Fibroblast of upper back skin (primary cell): ENCODE measurements at regions not wholly inside any gene's neighbourhood (a gene's known extent, or its start where the extent isn't known, plus 50 kb on each side); places are given as distances from the start of the nearest gene placed in this dataset.
"Not testable (repeated sequence)": the region's sequence is repeated elsewhere in the genome, so short reads cannot be mapped to it uniquely, and the experiment has no call there.

Source experiments
- DNase-seq: peaks from one replicate; pipeline ENCODE4 v3.0.0-alpha.2; 2013

DNA sequence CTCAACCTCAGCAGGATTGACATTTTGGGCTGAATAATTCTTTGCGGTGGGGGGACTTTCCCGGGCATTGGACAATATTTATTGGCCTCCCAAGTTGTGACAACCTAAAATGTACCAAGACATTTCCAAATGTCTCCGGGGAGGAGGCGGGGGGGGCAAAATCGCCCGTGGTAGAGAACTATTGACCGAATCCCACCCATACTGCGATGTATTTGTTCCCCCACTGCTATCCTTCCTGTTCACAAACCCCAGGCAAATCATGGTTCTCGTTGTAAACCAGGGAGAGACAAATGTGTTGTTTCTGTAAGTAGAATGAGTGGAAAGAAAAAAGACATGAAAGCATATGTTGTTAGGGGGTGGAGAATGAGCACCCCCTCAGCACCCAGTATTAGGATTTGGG lies 141.9 kb downstream of the PSAT1 start:
- no peak for DNase-seq

DNA sequence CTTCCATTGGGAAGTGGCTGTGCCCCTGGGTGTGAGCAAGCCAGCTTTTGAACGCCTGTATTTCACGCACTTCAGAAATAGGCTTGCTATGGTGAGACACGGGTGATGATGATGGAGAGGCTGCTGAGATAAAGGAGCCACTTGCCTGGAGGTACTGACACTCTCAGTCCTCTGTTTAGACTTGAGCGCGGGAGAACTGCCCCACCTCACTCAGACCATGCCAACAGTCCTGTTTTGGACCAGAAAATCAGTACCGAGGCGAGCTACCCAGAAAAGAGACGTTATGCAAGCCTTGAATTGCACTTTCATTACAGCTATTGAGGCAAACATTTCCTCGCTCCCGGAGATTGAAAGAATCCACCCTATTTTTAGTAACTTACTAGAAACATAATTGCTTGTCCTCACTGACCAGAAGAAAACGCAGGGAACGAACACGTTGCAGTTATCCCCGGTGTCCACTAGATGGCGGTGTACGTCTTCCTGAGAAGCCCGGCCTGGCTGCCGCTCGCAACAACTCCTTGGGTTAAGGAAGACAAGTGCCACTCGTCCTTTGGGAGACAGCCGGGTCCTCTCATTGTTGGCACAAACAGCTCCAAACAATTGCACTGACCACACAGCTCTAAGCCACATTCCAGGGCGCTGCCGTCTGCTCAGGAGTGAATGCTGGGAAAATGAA lies 142.4 kb downstream of the PSAT1 start:
- DNase-seq = peak; percentile 89

DNA sequence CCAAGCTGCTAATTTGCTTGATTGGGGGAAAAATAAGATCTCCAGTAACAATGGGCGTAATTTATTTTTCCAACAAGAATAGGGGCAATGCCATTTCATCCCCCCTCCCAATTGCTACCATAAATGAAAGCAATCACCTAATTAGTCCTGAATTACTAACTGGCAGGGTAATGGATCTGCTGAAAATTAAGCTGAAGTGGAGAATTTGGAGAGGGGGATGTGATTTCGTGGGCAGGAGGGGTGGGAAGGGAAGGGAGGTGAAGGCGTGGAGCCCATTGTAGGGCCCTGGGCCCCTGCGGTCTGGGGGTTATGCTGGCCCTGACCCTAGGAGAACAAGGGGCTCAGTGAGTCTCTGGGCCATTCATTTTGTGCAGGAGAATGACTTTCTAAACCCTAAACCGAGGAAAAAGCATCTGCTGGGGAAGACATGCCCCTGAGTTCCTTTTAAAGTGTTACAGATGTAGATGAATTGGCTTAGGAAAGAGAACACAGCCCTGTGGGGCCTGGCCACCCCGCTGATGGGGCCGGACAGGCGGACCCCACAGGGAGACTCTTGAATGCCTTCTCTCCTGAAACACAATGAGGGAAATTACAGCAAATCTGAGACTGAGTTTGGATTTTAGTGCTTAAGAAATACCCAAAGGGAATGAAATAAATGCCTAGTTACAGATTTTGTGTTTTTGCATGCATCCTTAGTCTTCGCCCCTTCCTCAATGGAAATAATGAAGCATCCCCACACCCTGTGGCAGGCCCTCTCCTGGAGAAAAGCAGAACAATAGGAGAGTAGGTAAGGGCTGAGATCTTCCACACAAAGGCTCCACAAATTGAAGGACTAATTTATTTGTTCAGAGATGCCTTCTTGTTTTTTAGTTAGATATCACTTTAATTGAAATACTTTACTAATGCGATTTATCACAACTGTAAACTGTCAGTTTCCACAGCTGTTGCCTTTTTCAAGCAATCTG lies 143.2 kb downstream of the PSAT1 start:
- peak; percentile 52 for DNase-seq

DNA sequence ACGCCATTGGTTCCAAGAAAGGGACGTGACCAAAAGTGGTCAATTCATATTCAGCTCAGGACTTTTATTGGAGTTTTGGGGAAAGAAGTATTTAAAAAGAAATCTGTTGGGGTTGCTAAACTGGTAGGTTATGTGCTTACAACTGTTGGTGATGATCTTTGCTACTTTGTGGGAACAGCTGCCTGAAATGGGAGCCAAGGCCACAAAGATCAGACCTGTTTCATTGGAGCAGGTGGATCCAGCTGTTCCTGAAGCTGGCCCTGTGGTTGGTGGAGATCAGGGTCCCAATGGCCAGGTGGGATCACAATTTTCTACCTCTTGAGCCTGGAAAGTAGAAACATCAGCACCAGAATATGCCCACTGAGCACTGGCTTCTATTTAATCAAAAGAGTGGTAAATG lies 144.5 kb downstream of the PSAT1 start:
- no peak for DNase-seq

DNA sequence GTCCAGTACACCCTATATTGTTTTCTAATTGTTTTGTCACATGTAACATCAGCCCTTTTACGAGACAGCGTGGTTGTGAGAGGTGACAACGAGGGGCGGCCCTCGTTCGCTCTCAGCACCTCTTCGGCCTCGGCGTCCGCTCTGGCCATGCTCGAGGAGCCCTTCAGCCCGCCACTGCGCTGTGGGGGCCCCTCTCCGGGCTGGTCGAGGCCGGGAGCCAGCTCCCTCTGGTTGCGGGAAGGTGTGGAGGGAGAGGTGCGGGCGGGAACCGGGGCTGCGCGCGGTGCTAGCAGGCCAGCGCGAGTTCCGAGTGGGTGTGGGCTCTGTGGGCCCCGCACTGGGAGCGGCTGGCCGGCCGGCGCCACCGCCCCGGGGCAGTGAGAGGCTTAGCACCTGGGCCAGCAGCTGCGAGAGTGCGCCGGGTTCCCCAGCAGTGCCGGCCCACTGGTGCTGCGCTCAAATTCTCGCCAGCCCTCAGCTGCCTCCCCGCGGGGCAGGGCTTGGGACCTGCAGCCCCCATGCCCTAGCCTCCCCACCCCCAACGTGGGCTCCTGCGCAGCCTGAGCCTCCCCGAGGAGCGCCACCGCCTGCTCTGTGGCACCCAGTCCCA lies 145.0 kb downstream of the PSAT1 start:
- DNase-seq = no peak

DNA sequence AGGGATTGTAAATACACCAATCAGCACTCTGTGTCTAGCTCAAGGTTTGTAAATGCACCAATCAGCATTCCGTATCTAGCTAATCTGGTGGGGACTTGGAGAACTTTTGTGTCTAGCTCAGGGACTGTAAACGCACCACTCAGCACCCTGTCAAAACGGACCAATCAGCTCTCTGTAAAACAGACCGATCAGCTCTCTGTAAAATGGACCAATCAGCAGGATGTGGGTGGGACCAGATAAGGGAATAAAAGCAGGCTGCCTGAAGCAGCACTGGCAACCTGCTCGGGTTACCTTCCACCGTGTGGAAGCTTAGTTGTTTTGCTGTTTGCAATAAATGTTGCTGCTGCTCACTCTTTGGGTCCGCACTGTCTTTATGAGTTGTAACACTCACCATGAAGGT lies 145.7 kb downstream of the PSAT1 start:
- DNase-seq = not testable (repeated sequence)

DNA sequence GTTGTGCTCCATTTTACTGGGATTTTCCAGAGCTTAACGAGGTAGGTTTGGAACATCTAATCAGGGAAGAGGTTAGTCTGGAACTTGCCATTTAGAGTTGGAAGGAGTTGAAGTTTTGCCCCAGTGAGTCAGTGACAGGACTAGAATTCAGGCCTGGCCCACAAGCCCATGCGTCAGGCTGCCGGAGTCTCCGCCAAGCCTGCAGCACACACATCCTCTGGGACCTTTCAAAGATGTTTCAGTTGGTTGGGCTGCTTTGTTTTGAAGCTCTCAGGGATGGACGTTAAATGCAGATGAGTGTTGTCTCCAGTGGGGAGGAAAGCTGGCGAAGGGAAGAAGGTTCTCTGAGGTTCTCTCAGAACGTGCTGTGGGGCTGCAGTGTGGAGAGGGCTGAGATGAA lies 147.0 kb downstream of the PSAT1 start:
- DNase-seq = peak; percentile 20

DNA sequence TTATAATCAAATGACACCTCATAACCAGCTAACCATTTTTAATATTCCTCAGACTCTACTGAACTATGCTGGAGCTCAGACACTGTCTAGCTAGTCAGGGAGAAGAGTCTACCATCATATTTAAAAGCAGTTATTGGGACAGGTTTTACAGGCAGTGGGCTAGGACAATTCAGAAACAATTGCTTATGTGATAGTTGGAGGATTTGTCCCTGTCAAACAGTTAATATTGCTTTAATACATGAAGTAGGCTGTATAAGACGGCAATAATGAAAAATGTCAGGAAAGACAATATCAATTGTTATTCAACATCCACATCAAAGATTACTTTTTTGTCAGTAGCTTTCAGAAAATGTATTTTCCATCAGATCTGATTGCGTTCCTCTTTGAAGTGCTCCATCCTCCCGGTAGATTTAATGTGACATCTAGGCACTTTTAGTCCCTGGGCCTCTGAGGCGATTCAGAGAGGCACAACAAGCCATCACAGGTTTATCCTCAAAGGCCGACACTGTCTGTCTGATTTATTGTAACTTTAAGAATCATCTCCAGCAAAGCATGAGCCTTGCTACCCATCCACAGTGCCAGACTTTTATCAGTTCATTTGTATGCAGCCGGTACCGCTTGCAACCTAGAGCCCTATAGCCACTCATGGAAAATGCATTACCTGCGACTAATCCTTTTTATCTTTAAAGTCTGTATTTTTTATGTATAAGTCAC lies 152.2 kb downstream of the PSAT1 start:
- DNase-seq = no peak

DNA sequence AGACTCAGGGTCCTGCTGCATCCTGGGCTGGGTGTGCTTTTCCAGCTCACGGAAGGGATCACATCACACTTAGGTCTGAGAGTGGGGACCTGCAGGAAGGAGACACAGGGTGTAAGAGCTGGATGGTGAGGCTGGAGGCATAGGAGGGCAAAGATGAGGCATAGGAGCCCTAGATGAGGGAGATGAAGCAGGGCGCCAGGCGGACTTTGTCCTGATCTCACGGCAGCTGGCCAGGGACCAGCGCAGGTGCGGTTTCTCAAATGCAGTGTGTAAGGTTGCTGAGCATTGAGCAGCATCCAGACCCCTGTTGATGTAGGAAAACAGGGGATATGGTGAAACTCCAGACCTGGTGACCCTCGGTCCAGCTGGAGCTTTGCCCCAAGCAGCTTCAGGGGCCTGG lies 156.5 kb downstream of the PSAT1 start:
- no peak for DNase-seq

DNA sequence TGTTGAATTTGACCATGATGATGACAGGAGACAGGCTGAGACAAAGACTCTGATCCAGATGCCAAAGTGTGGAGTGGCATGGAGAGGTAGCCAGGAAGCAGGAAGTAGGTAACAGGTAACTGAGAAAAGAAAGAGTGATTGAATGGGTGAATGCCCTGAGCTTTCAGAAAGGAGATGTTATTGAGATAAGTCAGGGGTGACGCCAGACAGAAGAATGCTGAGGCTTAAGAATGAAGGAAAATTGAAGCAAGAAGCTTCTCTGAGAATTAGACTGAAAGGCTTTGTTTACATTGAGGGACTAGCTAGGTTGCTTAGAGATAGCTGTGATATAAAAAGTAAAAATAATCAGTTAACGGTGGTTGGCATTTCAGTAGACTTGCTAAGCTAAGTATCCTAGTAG lies 165.7 kb downstream of the PSAT1 start:
- DNase-seq = no peak

DNA sequence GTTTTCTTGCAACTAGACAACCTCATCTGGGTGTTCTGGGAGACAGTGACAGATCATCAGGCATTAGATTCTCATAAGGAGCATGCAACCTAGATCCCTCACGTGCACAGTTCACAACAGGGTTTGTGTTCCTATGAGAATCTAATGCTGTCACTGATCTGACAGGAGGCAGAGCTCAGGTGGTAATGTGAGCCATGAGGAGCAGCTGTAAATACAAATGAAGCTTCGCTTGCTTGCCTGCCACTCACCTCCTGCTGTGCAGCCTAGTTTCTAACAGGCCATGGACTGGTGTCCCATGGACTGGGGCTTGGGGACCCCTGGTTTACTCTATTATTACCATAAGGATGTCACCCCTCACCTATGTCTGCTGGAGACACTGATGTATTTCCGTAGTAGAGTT lies 166.8 kb downstream of the PSAT1 start:
- no peak for DNase-seq

DNA sequence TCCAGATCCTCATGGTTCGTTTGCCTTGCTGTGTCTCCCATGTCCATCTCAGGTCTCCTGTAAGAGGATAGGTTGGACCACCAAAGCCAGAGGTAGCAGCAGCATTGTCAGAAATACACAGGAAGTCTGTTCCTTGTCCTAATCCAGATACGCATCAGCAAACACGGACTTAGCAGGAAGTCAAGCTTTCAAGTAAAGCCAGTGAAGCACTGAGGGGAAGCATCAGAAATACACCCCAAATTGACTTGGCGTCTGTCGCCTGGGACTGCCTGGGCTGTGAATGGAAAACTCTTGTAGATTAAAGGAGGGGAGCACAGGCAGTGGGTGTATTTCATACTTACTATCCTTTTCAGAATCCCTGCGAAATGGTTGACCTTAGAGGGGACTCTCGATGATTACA lies 171.3 kb downstream of the PSAT1 start:
- no peak for DNase-seq

DNA sequence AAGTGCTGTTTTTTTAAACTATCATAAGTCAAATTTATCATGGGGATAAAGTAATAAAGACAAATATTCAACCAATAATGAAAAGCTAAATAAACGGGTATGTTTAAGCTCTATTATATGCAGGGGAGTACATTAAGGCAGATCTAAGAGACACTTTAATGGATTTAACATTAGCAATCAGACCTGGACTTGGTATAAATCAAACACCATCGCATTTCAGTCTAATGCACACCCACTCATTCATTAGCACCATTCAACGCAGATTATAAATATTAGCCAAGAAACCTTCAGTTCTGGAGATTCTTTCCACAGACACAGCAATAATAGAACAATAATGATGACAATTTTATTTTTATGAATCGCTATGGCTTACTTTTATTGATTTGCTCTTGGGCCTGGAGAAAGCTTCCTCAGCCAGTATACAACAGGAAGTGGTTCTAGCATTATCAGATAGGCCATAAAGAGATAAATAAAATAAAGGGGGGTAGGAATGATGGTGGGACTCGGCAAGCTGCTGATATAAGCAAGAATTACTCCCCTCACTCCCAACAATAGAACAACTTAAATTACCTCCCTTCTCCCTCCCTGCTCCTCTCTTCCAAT lies 172.2 kb downstream of the PSAT1 start:
- no peak for DNase-seq

DNA sequence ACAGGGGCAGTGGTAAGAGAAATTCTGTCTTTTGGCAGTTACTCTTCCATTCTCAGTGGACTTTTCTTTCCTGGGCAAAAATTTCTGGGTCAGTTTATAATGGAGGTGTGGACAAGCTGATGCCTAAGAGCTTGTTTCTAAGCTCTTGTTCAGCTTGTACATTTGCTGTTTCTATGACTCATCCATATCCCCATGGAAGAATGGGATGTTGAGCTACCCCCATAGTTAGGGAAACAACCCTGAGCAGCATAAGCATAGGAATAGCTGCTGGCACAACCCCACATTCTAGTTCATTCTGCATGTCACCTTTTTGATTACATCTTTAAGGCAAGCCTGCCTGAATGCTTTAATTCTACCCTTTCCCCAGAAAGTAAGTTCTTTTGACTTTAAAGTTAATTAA lies 173.3 kb downstream of the PSAT1 start:
- peak; percentile 60 for DNase-seq

DNA sequence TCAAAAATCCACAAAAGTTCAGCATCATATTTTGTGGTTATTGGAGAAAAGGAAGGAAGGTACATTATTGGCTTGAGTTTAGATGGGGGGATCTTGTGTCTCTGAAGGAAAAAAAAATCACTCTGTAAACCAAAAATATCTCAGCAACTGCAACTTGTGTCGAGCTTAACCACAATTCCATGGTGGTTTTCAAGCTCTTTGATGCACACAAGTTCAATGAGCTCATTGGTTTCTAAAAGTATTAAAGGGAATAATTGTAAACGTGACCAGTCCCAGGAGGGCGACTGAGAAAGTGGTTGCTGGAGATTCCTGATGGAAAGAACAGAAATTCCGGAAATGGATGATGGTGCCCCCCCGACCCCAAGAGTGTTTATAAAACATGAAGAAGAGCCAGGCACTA lies 173.8 kb downstream of the PSAT1 start:
- peak; percentile 54 for DNase-seq

DNA sequence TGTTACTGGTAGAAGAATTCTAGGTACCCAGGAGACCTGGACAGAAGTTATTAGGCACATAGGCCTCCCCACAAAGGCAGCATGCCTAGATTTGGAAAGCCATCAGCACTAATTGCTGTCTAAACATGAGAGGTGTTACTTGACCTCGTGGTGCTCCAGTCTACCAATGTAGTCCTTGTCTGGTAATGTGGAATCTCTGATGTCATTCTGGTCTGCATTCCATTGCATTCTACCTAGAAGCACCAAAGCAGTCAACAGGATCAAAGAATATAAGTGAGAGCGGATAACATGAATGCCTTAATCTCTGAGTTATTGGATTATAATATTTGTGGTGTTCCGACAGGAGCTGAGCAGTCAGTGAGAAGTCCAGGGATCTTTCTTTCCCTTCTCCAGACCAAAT lies 175.2 kb downstream of the PSAT1 start:
- peak; percentile 7 for DNase-seq

DNA sequence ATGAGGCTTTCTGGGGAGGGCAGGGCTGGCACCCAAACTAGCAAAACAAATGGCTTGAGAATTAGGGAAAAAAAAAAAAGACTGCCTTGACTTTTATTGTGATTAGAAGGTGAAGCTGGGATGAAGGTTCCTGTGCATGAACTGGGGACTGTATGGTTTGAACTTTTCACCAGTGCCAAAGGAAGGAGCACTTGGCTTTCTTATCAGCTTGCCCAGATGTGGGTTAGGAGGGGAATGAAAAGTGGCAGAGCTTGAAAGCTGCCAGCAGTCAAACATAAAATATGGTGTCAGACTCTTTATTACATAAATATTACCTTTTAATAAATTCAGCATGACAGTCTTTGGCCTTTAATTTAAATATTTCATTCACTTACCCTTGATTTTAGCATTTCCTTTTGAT lies 182.5 kb downstream of the PSAT1 start:
- DNase-seq = no peak

DNA sequence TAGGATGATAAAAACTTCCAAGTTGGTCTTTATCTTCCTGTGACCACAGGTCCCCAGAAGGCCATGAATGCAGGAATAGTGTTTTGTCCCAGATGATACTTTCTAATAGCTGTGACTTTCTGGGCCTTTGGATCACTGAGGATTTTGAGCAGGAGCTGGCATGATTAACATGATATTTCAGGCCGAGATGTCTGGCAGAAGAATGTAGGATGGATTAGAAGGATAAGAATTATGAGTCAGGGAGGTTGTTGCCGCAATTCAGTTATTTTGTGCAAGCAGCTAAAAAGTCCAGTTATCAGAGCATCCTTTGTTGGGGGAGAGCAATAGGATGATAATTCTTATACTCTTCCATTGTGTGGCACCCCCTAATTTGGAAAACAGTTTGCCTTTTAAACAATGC lies 189.7 kb downstream of the PSAT1 start:
- no peak for DNase-seq

DNA sequence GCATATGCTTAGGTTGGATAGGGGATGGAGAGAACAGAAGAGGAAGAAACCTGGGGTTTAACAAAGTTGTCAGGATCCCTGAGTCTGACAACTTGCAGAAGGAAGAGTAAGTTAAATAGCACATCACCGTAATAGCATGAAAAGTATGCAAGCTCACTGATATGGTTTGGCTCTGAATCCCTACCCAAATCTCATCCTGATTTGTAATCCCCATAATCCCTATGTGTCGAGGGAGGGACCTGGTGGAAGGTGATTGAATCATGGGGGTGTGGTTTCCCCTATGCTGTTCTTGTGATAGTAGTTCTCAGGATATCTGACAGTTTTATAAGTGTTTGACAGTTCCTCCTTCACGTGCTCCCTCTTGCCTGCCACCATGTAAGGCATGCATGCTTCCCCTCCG lies 193.3 kb downstream of the PSAT1 start:
- no peak for DNase-seq

DNA sequence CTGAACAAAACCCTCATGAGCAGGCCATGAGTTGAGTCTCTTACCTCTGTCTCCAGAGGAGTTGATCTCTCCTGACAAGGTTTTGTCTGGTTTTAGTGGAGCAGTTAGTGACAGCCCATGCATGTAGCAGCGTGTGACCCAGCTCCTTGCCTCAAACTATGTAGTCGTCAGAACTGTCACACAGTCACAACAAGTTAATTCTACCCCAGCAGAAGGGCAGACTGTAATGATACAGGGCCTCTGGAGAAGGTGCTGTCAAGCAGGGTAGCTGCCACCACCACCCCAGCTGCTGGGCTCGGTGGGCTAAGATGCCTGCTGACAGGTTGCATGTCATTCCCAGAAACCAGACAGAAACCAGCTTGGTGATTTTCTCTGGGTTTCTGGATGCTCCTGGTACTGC lies 194.5 kb downstream of the PSAT1 start:
- no peak for DNase-seq

DNA sequence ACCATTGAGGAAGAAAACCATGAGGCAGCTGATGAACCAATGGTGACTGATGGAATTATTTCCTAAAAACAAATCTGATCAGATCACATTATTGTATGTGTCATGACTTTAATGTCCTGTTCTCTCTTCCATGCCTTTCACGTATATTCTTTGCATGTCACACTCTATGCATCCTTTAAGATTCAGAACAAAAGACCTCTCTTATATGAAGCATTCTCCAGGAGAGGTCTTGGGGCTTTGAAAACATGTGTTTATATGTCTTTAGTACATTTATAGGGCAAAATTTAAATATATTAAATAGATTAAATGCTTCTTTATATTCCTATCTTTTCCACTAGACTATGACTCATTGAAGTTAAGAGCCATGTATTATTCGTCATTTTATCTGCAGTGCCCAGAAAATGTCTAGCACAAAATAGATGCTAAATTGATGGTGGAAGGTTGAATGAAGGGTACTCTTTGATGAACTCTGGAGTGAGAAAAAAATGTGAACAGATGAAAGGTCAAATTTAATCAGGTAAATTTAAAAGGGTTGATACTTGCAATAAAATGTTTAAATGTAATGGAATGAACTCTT lies 196.3 kb downstream of the PSAT1 start:
- no peak for DNase-seq

DNA sequence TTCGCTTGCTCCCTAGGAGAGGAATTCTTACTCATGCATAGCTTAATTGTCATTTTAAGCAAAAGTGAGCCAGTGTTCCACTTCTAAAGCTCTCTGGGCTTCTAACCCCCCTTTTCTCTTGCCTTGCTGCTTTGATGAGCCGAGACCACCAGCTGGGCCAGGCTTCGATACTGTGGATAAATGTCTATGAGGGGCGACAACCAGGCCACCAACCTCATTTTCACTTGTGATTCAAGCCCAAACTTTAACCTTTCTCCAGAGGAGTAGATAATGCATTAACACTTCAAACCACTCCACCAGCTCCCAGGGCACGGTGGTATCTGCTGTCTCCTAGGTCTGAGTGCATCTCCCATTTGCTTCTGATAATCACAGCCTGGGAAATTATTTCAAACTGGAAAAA lies 205.6 kb downstream of the PSAT1 start:
- no peak for DNase-seq

DNA sequence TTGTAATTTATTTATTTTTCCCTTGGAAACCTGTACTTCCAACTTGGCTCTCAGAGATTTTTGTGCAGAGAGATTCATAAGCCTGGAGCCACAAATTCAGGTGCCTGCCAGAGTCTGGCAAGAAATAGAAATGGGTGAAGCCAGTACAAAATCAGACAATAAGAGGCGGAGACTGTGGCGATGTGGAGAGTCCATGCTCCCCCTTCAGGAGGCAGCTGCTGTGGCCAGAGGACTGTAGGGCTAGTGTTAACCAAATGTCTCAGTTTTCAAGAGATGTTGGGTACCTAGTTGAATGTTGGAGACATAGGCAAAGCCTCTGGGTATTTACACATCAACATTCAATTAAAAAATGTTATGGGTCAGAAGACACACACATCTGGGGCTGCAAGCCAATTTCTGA lies 208.6 kb downstream of the PSAT1 start:
- DNase-seq = no peak
